GM19397 (cell line): ENCODE measurements at regions not wholly inside any gene's neighbourhood (a gene's known extent, or its start where the extent isn't known, plus 50 kb on each side); places are given as distances from the start of the nearest gene placed in this dataset.
"Not testable (repeated sequence)": the region's sequence is repeated elsewhere in the genome, so short reads cannot be mapped to it uniquely, and the experiment has no call there.

Source experiments
- ATAC-seq: cut with Tn5 transposase; IDR thresholded peaks from one replicate; pipeline ENCODE4 v1.9.1; 2021; ENCODE audit warnings: mild to moderate bottlenecking, moderate library complexity; ENCODE audit not compliant: unreplicated experiment

GRCh38 chr1:38512789-38513188 lies 346.8 kb downstream of the RRAGC start:
- no peak for ATAC-seq

GRCh38 chr1:38512024-38512767 lies 347.4 kb downstream of the RRAGC start:
- no peak for ATAC-seq

GRCh38 chr1:38508232-38508631 lies 351.3 kb downstream of the RRAGC start:
- no peak for ATAC-seq

- no peak for ATAC-seq
Observed at GRCh38 chr1:38507563-38507962, 352.0 kb downstream of the RRAGC start.

- ATAC-seq: no peak
Observed at GRCh38 chr1:38505944-38506343, 353.6 kb downstream of the RRAGC start.

GRCh38 chr1:38502758-38503157 lies 356.8 kb downstream of the RRAGC start:
- ATAC-seq: no peak

GRCh38 chr1:38500891-38501290 lies 358.7 kb downstream of the RRAGC start:
- ATAC-seq: no peak

GRCh38 chr1:38500352-38500751 lies 359.2 kb downstream of the RRAGC start:
- no peak for ATAC-seq

- no peak for ATAC-seq
Observed at GRCh38 chr1:38498686-38499085, 360.9 kb downstream of the RRAGC start.

- no peak for ATAC-seq
Observed at GRCh38 chr1:38497921-38498656, 361.5 kb downstream of the RRAGC start.

GRCh38 chr1:38493306-38493705 lies 366.3 kb downstream of the RRAGC start:
- not testable (repeated sequence) for ATAC-seq

GRCh38 chr1:38489844-38490270 lies 369.7 kb downstream of the RRAGC start:
- ATAC-seq: no peak

GRCh38 chr1:38488162-38488898 lies 371.2 kb downstream of the RRAGC start:
- ATAC-seq: no peak

- ATAC-seq: no peak
Observed at GRCh38 chr1:38487396-38487795, 372.2 kb downstream of the RRAGC start.

- ATAC-seq: no peak
Observed at GRCh38 chr1:38486085-38486484, 373.5 kb downstream of the RRAGC start.

- ATAC-seq: no peak
Observed at GRCh38 chr1:38481871-38482826, 377.4 kb downstream of the RRAGC start.

- not testable (repeated sequence) for ATAC-seq
Observed at GRCh38 chr1:38479662-38480061, 379.9 kb downstream of the RRAGC start.

- ATAC-seq: no peak
Observed at GRCh38 chr1:38477811-38478210, 381.8 kb downstream of the RRAGC start.

- ATAC-seq: no peak
Observed at GRCh38 chr1:38476850-38477178, 382.8 kb downstream of the RRAGC start.

GRCh38 chr1:38476111-38476849 lies 383.3 kb downstream of the RRAGC start:
- no peak for ATAC-seq
